ENCODE measurements at regions not wholly inside any gene's neighbourhood (a gene's known extent, or its start where the extent isn't known, plus 50 kb on each side); places are given as distances from the start of the nearest gene placed in this dataset.

DNA sequence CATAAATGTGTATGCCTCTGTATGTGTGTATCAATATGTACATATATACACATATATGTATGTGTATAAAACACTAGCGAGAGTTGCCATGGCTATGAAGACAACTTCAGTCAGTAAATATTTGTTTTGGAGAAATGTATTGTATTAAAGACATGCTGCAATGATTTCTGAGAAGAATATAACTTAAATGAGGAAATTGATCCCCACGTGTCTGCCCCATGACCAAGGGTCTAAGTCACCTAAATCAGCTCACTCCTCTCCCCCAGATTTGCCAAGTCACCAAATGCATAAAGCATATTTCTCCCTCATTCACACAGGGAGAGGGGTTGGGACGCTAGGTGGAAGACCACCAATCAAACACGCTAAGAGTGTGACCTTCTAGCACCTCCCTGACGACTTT, 58.3 kb upstream of the LYST start:
- no peak for DNase-seq

DNA sequence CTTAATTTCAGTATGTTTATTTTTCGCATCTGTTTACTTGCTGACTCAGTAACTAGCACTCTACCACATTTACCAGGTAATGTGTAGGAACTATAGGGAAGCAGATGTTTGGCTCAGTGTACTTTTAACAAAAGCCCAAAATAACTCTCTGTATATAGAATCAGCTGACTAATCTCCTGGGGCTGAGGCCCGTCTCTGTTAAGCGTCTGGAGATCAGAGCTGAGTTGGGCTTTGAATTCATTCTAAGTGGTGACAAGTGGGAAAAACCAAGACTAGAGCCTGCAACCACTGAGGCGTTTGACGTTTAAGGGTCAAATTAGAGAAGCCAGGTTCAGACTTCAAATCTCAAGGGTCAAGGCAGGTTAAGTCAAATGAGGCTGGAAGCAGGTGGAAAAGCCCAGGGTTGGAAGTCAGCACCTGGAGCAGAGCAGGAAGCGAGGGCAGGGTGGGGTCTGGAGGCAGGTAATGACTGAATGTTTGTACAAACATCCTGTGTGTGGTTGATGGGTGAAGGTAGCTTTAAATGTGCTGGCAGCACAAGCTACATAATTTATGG, 56.8 kb upstream of the LYST start:
- no peak for DNase-seq

DNA sequence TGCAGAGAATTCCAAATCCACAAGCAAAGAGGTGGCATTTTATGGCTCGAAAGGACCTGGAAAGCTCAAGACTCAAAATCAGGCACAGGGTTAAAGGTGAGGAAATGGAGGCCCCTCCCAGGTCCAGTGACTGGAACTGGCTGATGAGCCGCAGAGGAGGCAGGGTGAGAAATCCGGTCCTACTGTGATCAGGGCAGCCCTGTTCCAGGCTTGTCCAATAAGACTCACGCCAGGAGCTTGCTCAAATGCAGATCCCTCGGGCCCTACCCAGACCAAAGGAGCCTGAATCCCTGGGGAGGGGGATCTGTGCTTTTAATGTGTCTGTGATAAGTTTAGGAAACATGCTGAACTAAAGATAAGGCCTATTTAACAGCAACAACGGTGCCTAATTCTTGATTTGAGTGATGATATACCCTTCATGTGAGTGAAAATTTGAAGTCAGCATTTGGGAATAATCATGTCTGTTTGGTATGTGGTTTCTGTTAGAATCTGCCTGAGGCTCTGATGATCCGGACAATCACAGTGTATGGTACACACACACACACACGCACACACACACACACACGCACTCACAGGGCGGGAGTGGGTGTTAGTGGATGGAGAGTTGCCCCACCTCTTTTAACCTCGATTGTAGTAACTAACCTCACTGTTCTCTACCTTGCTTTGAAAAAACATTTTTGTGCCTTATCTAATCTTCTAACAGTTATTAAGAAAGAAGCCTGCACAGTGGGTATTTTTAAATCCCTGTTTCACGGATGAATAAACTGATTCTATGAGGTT, 54.1 kb upstream of the LYST start:
- no peak for DNase-seq

DNA sequence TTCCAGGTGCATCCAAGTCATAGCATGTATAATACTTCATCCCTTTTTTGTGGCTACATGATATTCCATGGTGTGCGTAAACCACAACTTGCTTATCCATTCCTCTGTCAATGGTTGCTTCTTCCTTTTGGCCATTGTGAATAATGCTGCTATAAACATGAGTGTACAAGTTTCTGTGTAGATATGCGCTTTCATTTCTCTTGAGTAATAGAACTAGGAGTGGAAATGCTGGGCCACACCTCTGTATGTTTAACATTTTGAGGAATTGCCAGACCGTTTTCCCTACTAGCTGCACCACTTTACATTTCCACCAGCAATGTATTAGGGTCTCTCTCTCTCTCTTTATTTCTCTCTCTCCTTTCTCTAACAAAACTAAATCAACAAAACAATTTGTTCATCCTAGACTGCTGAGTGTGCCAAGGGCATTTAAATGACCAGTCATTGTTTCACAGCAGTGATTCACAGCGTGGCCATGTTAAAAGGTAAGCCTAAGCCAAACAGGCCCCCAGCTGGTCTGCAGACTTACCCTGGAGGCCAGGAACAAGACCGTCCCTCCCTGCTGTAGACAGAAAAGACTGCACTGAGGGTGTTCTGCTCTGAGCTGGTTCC, 53.2 kb upstream of the LYST start:
- DNase-seq, result no peak

GRCh38 chr1:235919127-235919832, 52.6 kb upstream of the LYST start:
- DNase-seq, result no peak

GRCh38 chr1:235918465-235918864, 51.8 kb upstream of the LYST start:
- DNase-seq, result no peak

GRCh38 chr1:235918032-235918431, 51.3 kb upstream of the LYST start:
- DNase-seq, result no peak

DNA sequence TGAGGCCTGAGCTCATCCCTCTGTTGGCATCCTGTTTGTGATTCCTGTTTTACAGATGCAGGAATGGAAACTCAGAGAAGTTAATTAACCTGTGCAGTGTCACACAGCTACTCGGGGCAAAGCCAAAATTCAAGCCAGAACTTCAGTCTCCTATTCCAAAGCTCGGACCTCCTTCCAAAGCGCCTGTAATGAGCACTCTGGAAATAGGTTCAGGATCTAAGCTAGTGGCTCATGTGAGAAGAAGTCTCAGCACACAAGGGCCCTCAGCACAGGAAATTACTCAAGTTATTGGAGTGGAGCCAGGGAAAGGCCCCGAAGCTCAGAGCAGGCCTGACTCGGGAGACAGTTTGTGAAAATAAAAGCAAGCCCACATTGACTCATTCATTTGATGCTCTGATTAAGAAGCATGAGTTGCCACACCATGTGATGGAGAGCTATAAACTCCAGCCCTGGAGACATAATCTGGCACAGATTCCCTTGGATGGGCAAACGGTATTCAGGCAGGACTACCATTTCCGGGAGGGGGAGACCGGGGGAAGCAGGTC, 50.6 kb upstream of the LYST start:
- peak; percentile 83 for DNase-seq
